Small intestine (tissue), 7 donors: ENCODE measurements at regions not wholly inside any gene's neighbourhood (a gene's known extent, or its start where the extent isn't known, plus 50 kb on each side); places are given as distances from the start of the nearest gene placed in this dataset.
A peak's percentile ranks its signal among the peaks of the same experiment; 100 is the strongest.
"Not testable (repeated sequence)": the region's sequence is repeated elsewhere in the genome, so short reads cannot be mapped to it uniquely, and the experiment has no call there.

Experiments used
- DNase-seq, 2 donors: peaks; one replicate each; pipeline versions ENCODE4 v3.0.0 to v3.0.0-alpha.2; 2013
- FAIRE-seq: peaks from 2 replicates; lab custom pipeline; 2012; peaks lifted over from hg19 to GRCh38; lab: Jason Lieb, UNC
- H3K27ac ChIP-seq, 3 donors: one replicate each; pipeline ENCODE4 v1.5.1; 2013; ENCODE audit warnings: low read length in 2 of 3, mild to moderate bottlenecking in 2 of 3, control low read depth in 1 of 3, inconsistent platforms in 1 of 3, low read depth in 1 of 3, moderate library complexity in 1 of 3
- H3K27me3 ChIP-seq, 3 donors: one replicate each; pipeline ENCODE4 v1.6.1; 2013; ENCODE audit warnings: low read length in 3 of 3, inconsistent platforms in 1 of 3; ENCODE audit not compliant: control insufficient read depth in 3 of 3, insufficient read depth in 3 of 3
- H3K36me3 ChIP-seq, 3 donors: one replicate each; pipeline ENCODE4 v1.6.1; 2013; ENCODE audit warnings: low read length in 3 of 3, inconsistent platforms in 1 of 3, low read depth in 1 of 3, mild to moderate bottlenecking in 1 of 3, moderate library complexity in 1 of 3; ENCODE audit not compliant: control insufficient read depth in 3 of 3, insufficient read depth in 2 of 3
- H3K4me1 ChIP-seq, 3 donors: one replicate each; pipeline ENCODE4 v1.6.1; 2013; ENCODE audit warnings: low read length in 2 of 3, inconsistent platforms in 1 of 3, low read depth in 1 of 3, mild to moderate bottlenecking in 1 of 3, moderate library complexity in 1 of 3; ENCODE audit not compliant: control insufficient read depth in 3 of 3, insufficient read depth in 2 of 3
- H3K4me3 ChIP-seq, 3 donors: one replicate each; pipeline ENCODE4 v1.5.1; 2013; ENCODE audit warnings: low read length in 3 of 3, control low read depth in 1 of 3, inconsistent platforms in 1 of 3, low read depth in 1 of 3, mild to moderate bottlenecking in 1 of 3, moderate library complexity in 1 of 3
- H3K9me3 ChIP-seq, 2 donors: one replicate each; pipeline ENCODE4 v1.6.1; 2013; ENCODE audit warnings: low read depth in 1 of 2, low read length in 1 of 2; ENCODE audit not compliant: control insufficient read depth in 2 of 2, insufficient read depth in 1 of 2
- WGBS, 3 donors: extraction: QIAGEN DNeasy Blood & Tissue Kit; methylation state at CpG; one replicate each; pipeline ENCODE4 v1.1.7; 2013; 5-methylcytosine and 5-hydroxymethylcytosine counted together
- donor health status: healthy with polysubstance abuse.
- donor health status: control.
- donor health status: control.
- donor health status: Bipolar disorder and iron deficiency.
- donor health status: healthy.

DNA sequence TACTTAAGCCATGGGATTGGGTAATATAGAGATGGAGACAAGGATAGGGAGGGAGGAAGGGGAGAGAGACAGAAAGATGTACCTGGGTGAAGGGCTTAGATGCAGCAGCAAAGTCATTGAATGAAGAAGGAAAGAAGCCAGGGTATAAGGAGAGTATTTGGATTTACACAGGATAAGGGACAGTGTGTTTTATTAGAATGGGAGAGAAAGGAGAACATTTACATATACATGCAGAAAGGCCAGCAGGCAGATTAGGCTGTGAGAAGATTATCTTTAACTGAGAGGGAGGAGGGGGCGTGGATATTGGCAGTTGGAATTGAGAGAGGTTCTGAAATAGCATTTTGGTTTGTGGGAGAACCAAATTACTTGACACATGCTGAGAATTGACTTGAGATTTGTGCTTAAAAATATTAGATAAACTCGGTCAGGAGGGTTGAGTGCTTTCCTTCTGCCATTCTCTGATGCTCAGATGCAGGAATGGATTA is 161.5 kb upstream of the ZNF804B start:
- WGBS, 3 donors: 57 to 69% (median 64%) methylated on average over 2 of the region's 2 CpGs
- no peak for FAIRE-seq

DNA sequence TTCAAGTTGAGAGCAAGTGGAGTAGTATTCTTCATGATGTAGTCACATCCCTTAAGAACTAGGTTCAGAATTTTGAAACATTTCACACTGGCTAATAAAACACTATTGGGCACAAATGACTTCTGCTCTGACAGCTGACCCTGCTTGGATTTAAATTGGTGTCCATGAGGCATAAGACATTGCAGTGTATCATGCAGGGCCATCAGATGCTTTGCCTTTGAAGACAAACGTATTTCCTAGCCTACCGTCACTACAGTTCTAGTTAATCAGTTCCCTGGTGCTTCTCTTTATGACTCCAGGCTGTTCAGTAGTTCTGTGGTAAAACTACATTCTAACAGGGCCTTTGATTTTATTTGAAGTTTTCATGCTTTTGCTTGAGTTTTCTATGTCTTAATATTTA is 168.5 kb upstream of the ZNF804B start:
- DNase-seq: peak in 1 of 2 donors; percentile 5
- H3K4me1 ChIP-seq: no peaks in the 10 kb centered on the region
- H3K27me3 ChIP-seq: no peaks in the 10 kb centered on the region
- H3K9me3 ChIP-seq: no peaks in the 10 kb centered on the region
- FAIRE-seq: no peak
- H3K4me3 ChIP-seq: no peak overlapping the region
- no peak overlapping the region for H3K27ac ChIP-seq
- H3K36me3 ChIP-seq: no peaks in the 10 kb centered on the region
- 38 to 60% (median 56%) methylated on average over 2 of the region's 2 CpGs for WGBS, 3 donors

More for the DNA sequence above, 161.5 kb upstream of the ZNF804B start:
- Histone ChIP-seq H3K4me1 (no peaks in the 10 kb centered on the region), H3K27ac (no peak overlapping the region), H3K36me3 (no peaks in the 10 kb centered on the region), H3K9me3 (no peaks in the 10 kb centered on the region), H3K4me3 (no peak overlapping the region), H3K27me3 (no peaks in the 10 kb centered on the region)
- no peak for DNase-seq

DNA sequence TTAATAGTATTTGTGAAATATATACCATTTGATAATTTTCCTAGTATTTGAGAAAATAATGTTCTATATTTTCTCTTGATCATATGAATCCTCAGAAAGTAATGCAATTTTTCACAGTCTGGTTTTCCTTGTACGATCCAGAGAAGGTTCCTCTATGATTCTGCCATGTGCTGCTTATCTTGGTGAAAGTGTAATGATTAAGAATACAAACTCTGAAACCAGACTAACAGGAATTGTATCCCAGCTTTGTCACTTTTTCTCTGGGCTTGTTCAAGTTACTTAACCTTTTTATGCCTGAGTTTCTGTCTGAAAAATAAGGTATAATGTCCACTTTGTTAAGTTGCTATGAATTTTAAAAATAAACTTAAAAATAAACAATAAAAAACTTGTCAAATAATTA is 169.6 kb upstream of the ZNF804B start:
- no peak overlapping the region for H3K4me3 ChIP-seq
- no peaks in the 10 kb centered on the region for H3K36me3 ChIP-seq
- peak in 1 of 2 donors; percentile 10 for DNase-seq
- no peaks in the 10 kb centered on the region for H3K27me3 ChIP-seq
- 26 to 49% (median 29%) methylated on average over 1 of the region's 1 CpG for WGBS, 3 donors
- no peak overlapping the region for H3K27ac ChIP-seq
- H3K9me3 ChIP-seq: no peaks in the 10 kb centered on the region
- no peak for FAIRE-seq
- H3K4me1 ChIP-seq: no peaks in the 10 kb centered on the region

DNA sequence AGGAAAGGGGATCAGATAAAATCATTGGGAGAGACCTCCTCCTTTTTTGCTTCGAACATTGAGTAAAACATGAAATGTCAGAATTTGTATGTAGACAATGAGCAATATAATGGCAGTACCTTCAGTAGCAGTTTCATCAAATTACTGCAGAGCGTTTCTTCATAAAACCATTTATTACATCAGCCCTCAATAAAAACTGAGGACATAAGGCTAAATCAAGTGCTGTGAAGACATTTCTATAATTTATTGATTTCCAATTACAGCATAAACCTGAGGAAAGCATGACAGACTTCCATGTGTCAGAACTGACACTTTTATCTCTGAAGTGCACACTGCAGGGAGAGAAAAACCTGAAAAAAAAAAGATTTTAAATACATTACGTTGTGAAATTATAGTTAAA is 172.6 kb upstream of the ZNF804B start:
- Histone ChIP-seq H3K27ac (no peak overlapping the region), H3K27me3 (no peaks in the 10 kb centered on the region), H3K4me1 (no peaks in the 10 kb centered on the region), H3K9me3 (no peaks in the 10 kb centered on the region), H3K4me3 (no peak overlapping the region), H3K36me3 (no peaks in the 10 kb centered on the region)
- WGBS, 3 donors: 63 to 72% (median 69%) methylated on average over 3 of the region's 3 CpGs
- FAIRE-seq (no peak), DNase-seq (no peak)

DNA sequence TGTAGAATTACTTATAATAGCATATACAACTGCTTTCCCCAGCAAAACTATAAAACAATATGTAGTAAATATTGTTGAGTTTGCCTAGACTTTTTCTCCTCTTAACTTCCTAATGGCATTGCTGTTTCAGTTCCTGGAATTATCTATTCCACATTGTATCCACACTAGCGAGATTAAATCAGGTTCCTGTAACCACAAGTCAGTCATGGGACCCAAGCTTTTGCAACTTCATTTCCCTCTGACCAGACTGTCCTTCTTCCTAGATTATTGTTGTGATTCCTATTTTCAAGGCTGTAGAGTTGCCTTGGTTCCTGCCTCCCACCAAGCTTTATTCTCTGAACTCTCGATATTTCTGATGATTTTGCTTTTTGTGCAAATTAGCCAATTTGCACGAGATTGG is 173.3 kb upstream of the ZNF804B start:
- FAIRE-seq (no peak), DNase-seq (no peak)
- WGBS, 3 donors: 65 to 76% (median 74%) methylated on average over 3 of the region's 3 CpGs
- Histone ChIP-seq H3K36me3 (no peaks in the 10 kb centered on the region), H3K27ac (no peak overlapping the region), H3K4me3 (no peak overlapping the region), H3K27me3 (no peaks in the 10 kb centered on the region), H3K9me3 (no peaks in the 10 kb centered on the region), H3K4me1 (no peaks in the 10 kb centered on the region)

DNA sequence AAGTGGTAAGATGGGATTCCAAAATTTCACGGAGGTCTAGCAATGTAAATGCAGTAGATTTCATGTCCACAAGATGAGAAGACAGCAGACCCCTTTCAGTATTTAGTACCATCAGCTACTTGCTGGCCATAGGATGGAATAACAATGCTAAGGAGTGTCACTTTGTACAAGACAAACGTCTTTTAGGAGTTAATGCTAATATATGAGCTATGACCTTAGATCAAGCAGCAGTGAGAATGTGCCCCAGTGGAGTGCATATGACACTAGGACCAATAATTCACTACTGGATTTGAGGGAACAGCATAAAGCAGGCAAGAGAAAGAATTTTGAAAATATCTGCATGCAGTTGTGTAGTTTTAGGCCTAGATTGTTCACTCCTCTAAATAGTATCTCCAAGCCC is 182.8 kb upstream of the ZNF804B start:
- no peaks in the 10 kb centered on the region for H3K27me3 ChIP-seq
- H3K4me3 ChIP-seq: no peak overlapping the region
- DNase-seq (no peak), FAIRE-seq (no peak)
- no peaks in the 10 kb centered on the region for H3K9me3 ChIP-seq
- WGBS, 3 donors: 40 to 56% (median 51%) methylated on average over 2 of the region's 2 CpGs
- no peaks in the 10 kb centered on the region for H3K4me1 ChIP-seq
- no peaks in the 10 kb centered on the region for H3K36me3 ChIP-seq
- H3K27ac ChIP-seq: no peak overlapping the region

DNA sequence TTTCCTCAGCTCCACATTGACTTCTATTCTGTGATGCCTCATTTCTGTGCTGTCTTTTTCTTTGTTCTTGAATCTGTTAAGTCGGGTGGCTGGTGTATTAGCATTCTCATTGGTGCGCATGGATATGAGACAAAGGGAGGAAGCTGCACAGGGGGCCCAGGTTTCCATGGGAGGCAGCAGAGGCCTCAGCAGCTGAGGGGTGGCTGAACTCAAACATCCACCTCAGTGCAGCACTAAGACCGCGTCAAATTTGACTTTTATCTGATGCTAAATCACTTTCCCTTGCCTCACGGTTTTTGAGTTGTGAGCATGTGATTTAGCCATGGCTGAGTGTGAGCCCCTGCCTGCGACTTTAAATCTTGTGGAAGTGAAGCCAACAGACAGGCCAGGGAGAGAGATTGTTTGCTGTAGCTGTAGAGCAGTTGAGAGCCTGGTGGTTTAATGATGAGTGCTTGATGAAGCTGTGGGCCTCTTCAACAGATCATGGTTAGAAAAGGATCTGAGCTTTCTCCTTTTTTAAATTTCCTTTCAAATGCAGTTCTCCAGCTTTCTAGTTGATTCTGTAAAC is 193.3 kb upstream of the ZNF804B start:
- 68 to 75% (median 71%) methylated on average over 6 of the region's 6 CpGs for WGBS, 3 donors
- H3K27ac ChIP-seq: no peak overlapping the region
- no peaks in the 10 kb centered on the region for H3K9me3 ChIP-seq
- H3K27me3 ChIP-seq: no peaks in the 10 kb centered on the region
- H3K4me1 ChIP-seq: peaks cover 0 to 2% (median 0%) of the 10 kb centered on the region in 3 donors
- H3K36me3 ChIP-seq: no peaks in the 10 kb centered on the region
- FAIRE-seq (no peak), DNase-seq (no peak)
- H3K4me3 ChIP-seq: no peak overlapping the region

DNA sequence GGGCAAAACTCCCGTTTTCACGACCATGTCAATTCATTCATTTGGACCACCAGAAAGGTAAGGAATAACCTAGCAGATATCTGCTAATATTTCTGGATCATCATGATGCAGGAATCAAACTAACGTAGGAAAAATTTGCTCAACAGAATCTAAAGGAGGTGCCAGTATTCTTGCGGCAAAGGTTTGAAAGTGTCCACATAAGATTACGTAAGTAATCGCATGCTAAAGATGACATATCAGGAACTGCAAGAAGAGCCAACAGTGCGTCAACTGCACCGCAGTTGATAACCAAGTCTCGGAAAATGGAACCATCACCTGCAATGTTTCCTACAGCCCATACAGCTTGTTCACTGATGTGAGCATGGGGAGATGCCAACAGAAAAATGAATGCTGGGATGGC is 194.1 kb upstream of the ZNF804B start:
- 93 to 96% (median 95%) methylated on average over 9 of the region's 9 CpGs for WGBS, 3 donors
- Histone ChIP-seq H3K36me3 (no peaks in the 10 kb centered on the region), H3K4me1 (peaks cover 0 to 2% (median 0%) of the 10 kb centered on the region in 3 donors), H3K9me3 (no peaks in the 10 kb centered on the region), H3K4me3 (no peak overlapping the region), H3K27me3 (no peaks in the 10 kb centered on the region), H3K27ac (no peak overlapping the region)
- no peak for DNase-seq
- FAIRE-seq: no peak

DNA sequence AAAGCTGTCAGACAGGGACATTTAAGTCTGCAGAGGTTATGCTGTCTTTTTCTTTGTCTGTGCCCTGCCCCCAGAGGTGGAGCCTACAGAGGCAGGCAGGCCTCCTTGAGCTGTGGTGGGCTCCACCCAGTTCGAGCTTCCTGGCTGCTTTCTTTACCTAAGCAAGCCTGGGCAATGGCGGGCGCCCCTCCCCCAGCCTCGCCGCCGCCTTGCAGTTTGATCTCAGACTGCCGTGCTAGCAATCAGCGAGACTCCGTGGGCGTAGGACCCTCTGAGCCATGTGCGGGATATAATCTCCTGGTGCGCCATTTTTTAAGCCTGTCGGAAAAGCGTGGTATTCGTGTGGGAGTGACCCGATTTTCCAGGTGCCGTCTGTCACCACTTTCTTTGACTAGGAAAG is 203.1 kb upstream of the ZNF804B start:
- H3K36me3 ChIP-seq, H3K27me3 ChIP-seq, FAIRE-seq, DNase-seq, H3K4me1 ChIP-seq, H3K27ac ChIP-seq, H3K4me3 ChIP-seq, H3K9me3 ChIP-seq: not testable (repeated sequence)
- WGBS, 3 donors: 93 to 94% (median 93%) methylated on average over 15 to 17 of the region's 17 CpGs
